Upper lobe of left lung (tissue), 6 donors: ENCODE measurements at regions not wholly inside any gene's neighbourhood (a gene's known extent, or its start where the extent isn't known, plus 50 kb on each side); places are given as distances from the start of the nearest gene placed in this dataset.

Experiments
- ATAC-seq, 2 donors: fragments of 200-7000 bp; cut with Tn5 transposase; one replicate each; pipeline ENCODE4 v1.9.1; 2022; ENCODE audit warnings: mild to moderate bottlenecking in 2 of 2, moderate library complexity in 2 of 2; ENCODE audit not compliant: low FRiP score in 2 of 2
- DNase-seq, 2 donors: peaks; one replicate each; pipeline ENCODE4 v3.0.0-alpha.2; 2019 to 2020
- H3K27ac ChIP-seq, 4 donors: fragments of 200-600 bp; sonication (generic); one replicate each; pipeline ENCODE4 v1.5.1; 2016 to 2019
- H3K27me3 ChIP-seq, 4 donors: fragments of 200-600 bp; sonication (generic); one replicate each; pipeline ENCODE4 v1.5.1; 2017 to 2019
- H3K36me3 ChIP-seq, 4 donors: fragments of 200-600 bp; sonication (generic); one replicate each; pipeline ENCODE4 v1.5.1; 2016 to 2019
- H3K4me1 ChIP-seq, 4 donors: fragments of 200-600 bp; sonication (generic); one replicate each; pipeline ENCODE4 v1.5.1; 2018 to 2019
- H3K4me3 ChIP-seq, 4 donors: fragments of 200-600 bp; sonication (generic); one replicate each; pipeline ENCODE4 v1.5.1; 2017 to 2019; ENCODE audit warnings: mild to moderate bottlenecking in 2 of 4, moderate library complexity in 1 of 4
- H3K9me3 ChIP-seq, 4 donors: fragments of 200-600 bp; sonication (generic); one replicate each; pipeline ENCODE4 v1.5.1; 2018 to 2019
- CTCF ChIP-seq, 6 experiments: fragments of 450-650 bp in 4 of 6; fragments of 200-600 bp in 2 of 6; sonication (generic) in 2 of 6; IDR thresholded peaks; one replicate each; pipeline ENCODE4 v1.5.1; 2016 to 2019; ENCODE audit warnings: antibody characterized with exemption in 6 of 6
- EP300 ChIP-seq, 4 donors: sonication (generic); formaldehyde crosslinking; IDR thresholded peaks; one replicate each; pipeline ENCODE4 v1.5.1; 2017; ENCODE audit warnings: antibody characterized with exemption in 4 of 4, control low read depth in 2 of 4
- POLR2A ChIP-seq, 4 donors: fragments of 450-650 bp; IDR thresholded peaks; one replicate each; pipeline ENCODE4 v1.5.1; 2016 to 2017; ENCODE audit warnings: antibody characterized with exemption in 4 of 4, mild to moderate bottlenecking in 2 of 4
- POLR2AphosphoS5 ChIP-seq, 2 donors: sonication (generic); formaldehyde crosslinking; IDR thresholded peaks; one replicate each; pipeline ENCODE4 v1.5.1; 2017; ENCODE audit warnings: antibody characterized with exemption in 2 of 2
- WGBS, 2 donors: methylation state at CpG; one replicate each; pipeline ENCODE4 v1.1.5; 2017 to 2018; 5-methylcytosine and 5-hydroxymethylcytosine counted together
- donor health status: DM: no; HTN: no; CAD: no; lungs with moderate emphysema.
- donor health status: DM: no; HTN: yes; CAD: no; lungs with severe emphysema.

GRCh38 chrX:113470166-113470565, 629.5 kb upstream of the AMOT start:
- WGBS, 2 donors = 41 to 59% methylated on average over 4 of the region's 4 CpGs
- Histone ChIP-seq H3K4me1 (no peaks in the 10 kb centered on the region), H3K36me3 (no peaks in the 10 kb centered on the region), H3K27me3 (no peaks in the 10 kb centered on the region), H3K4me3 (no peak overlapping the region), H3K9me3 (no peaks in the 10 kb centered on the region), H3K27ac (no peak overlapping the region)
- no peak for ATAC-seq
- no peak for DNase-seq
- TF ChIP-seq POLR2AphosphoS5 (IDR thresholded peaks at IDR 0.05) (no peak), EP300 (IDR thresholded peaks at IDR 0.05) (no peak), POLR2A (IDR thresholded peaks at IDR 0.05) (no peak), CTCF (IDR thresholded peaks at IDR 0.05) (no peak)

DNA sequence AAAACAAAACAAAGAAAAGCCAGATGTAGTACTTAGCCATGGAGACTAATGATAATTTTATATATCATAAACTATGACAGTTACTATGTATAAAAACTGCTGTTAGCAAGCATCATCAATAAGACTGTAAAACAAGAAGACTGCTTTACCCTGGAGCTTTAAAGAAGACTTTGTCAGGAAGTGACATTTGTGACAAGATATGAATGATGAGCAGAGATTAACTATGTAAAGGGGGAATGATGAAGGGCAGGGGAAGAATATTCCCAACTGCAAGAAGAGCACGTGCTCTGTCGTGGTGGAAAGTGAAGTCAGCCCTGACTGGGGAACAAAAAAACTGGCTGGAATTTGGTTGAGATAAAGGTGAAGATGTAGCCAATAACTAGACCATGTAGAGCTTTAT, 617.1 kb upstream of the AMOT start:
- no peak for TF ChIP-seq CTCF (IDR thresholded peaks at IDR 0.05)
- no peak for TF ChIP-seq POLR2A (IDR thresholded peaks at IDR 0.05)
- no peak for TF ChIP-seq EP300 (IDR thresholded peaks at IDR 0.05)
- TF ChIP-seq POLR2AphosphoS5 (IDR thresholded peaks at IDR 0.05) = no peak
- no peaks in the 10 kb centered on the region for H3K9me3 ChIP-seq
- no peak overlapping the region for H3K27ac ChIP-seq
- no peaks in the 10 kb centered on the region for H3K27me3 ChIP-seq
- ATAC-seq (no peak), DNase-seq (no peak)
- H3K36me3 ChIP-seq = no peaks in the 10 kb centered on the region
- WGBS, 2 donors = 41 to 67% methylated on average over 2 of the region's 2 CpGs
- H3K4me1 ChIP-seq = no peaks in the 10 kb centered on the region
- no peak overlapping the region for H3K4me3 ChIP-seq

DNA sequence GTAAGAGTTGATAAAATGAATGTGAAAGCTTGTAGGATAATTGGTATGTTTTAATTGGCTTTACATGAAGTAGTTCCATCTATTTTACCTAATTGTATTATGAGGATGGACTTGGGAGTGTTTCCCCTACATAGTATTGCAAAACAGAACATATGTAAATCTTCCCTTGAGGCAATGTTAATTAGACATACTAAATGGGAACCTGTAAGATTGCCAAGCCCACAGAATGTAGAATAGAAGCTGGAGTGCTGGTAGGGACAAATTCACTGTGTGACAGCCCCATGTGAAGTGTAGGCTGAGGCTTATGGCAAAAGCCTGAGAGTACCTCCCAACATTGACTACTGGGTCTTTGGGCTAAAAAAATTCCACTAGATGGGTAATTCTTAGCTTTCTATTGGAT, 615.0 kb upstream of the AMOT start:
- DNase-seq = no peak
- H3K9me3 ChIP-seq = no peaks in the 10 kb centered on the region
- no peak for ATAC-seq
- H3K4me3 ChIP-seq = no peak overlapping the region
- no peaks in the 10 kb centered on the region for H3K4me1 ChIP-seq
- no peaks in the 10 kb centered on the region for H3K27me3 ChIP-seq
- TF ChIP-seq CTCF (IDR thresholded peaks at IDR 0.05) (no peak), EP300 (IDR thresholded peaks at IDR 0.05) (no peak), POLR2A (IDR thresholded peaks at IDR 0.05) (no peak), POLR2AphosphoS5 (IDR thresholded peaks at IDR 0.05) (no peak)
- H3K36me3 ChIP-seq = no peaks in the 10 kb centered on the region
- no peak overlapping the region for H3K27ac ChIP-seq

DNA sequence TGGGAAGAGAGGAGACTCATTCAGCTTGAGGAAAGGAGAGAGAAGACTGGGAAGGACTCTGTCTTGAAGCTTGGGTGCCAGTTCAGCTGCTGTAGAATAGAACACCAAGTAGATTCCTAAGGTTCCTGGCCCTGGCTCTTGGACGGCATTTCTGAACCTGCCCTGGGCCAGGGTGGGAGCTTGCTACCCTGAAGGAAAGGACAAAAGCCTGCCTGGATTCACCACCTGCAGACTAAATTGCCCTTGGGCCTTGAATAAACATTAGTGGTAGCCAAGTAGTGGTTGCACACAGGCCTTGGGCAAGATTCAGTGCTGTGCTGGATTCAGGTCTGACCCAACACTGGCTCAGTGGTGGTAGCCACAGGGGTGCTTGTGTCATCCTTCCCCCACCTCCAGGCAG, 588.4 kb upstream of the AMOT start:
- 100% methylated on average over 1 of the region's 1 CpG for WGBS, 2 donors
- no peaks in the 10 kb centered on the region for H3K9me3 ChIP-seq
- no peaks in the 10 kb centered on the region for H3K36me3 ChIP-seq
- no peaks in the 10 kb centered on the region for H3K27me3 ChIP-seq
- H3K27ac ChIP-seq = no peak overlapping the region
- no peak overlapping the region for H3K4me3 ChIP-seq
- H3K4me1 ChIP-seq = no peaks in the 10 kb centered on the region
- ATAC-seq (no peak), DNase-seq (no peak)
- TF ChIP-seq POLR2AphosphoS5 (IDR thresholded peaks at IDR 0.05) (no peak), CTCF (IDR thresholded peaks at IDR 0.05) (no peak), EP300 (IDR thresholded peaks at IDR 0.05) (no peak), POLR2A (IDR thresholded peaks at IDR 0.05) (no peak)

- no peak for TF ChIP-seq POLR2AphosphoS5 (IDR thresholded peaks at IDR 0.05)
- no peak for TF ChIP-seq POLR2A (IDR thresholded peaks at IDR 0.05)
- TF ChIP-seq CTCF (IDR thresholded peaks at IDR 0.05) = no peak
- no peak for TF ChIP-seq EP300 (IDR thresholded peaks at IDR 0.05)
- DNase-seq (no peak), ATAC-seq (no peak)
- Histone ChIP-seq H3K9me3 (no peaks in the 10 kb centered on the region), H3K4me3 (no peak overlapping the region), H3K27me3 (no peaks in the 10 kb centered on the region), H3K4me1 (no peaks in the 10 kb centered on the region), H3K36me3 (no peaks in the 10 kb centered on the region), H3K27ac (no peak overlapping the region)
- 78 to 92% methylated on average over 4 of the region's 4 CpGs for WGBS, 2 donors
Measured at GRCh38 chrX:113422323-113422722, 581.7 kb upstream of the AMOT start.
